HEK293 (cell line): ENCODE measurements at regions not wholly inside any gene's neighbourhood (a gene's known extent, or its start where the extent isn't known, plus 50 kb on each side); places are given as distances from the start of the nearest gene placed in this dataset.

Experiments used
- CTCF ChIA-PET: fragments of 350-600 bp; formaldehyde crosslinking; extraction: SDS; loops from one replicate; lab custom pipeline; 2021; ENCODE audit warnings: antibody characterized with exemption; lab: Yijun Ruan, JAX
- POLR2A ChIA-PET: fragments of 300-600 bp; formaldehyde crosslinking; extraction: SDS; loops from one replicate; lab custom pipeline; 2020; ENCODE audit warnings: antibody characterized with exemption, inconsistent platforms; lab: Yijun Ruan, JAX
- H3K27ac ChIP-seq: fragments of 200-500 bp; sonication (Bioruptor generic); 2 replicates; pipeline ENCODE4 v1.5.1; 2014; ENCODE audit warnings: low read depth, low read length, control low read depth, inconsistent platforms; ENCODE audit errors: extremely low read depth
- H3K36me3 ChIP-seq, 2 experiments: fragments of 200-500 bp in 1 of 2; sonication (Bioruptor generic) in 1 of 2; 1 replicate in 1 of 2; 2 replicates in 1 of 2; pipeline ENCODE4 v1.5.1; 2014 to 2017; ENCODE audit warnings: inconsistent platforms in 2 of 2, low read length in 2 of 2; ENCODE audit not compliant: control insufficient read depth in 2 of 2, insufficient read depth in 1 of 2
- H3K4me1 ChIP-seq: fragments of 200-500 bp; sonication (Bioruptor generic); 2 replicates; pipeline ENCODE4 v1.5.1; 2014; ENCODE audit warnings: mild to moderate bottlenecking, low read length, inconsistent platforms; ENCODE audit not compliant: control insufficient read depth, insufficient read depth
- H3K4me3 ChIP-seq: 2 replicates; pipeline ENCODE4 v1.5.1; 2011; ENCODE audit warnings: low read depth, mild to moderate bottlenecking, control low read depth, low read length, moderate library complexity
- H3K9me3 ChIP-seq: fragments of 200-500 bp; sonication (Bioruptor generic); 2 replicates; pipeline ENCODE4 v1.5.1; 2014; ENCODE audit warnings: low read depth, low read length, inconsistent platforms; ENCODE audit not compliant: control insufficient read depth, insufficient read depth
- GLI2 ChIP-seq: fragments of 450-650 bp; formaldehyde crosslinking; IDR thresholded peaks from 2 replicates; pipeline ENCODE4; 2017; ENCODE audit warnings: missing biosample characterization, missing genetic modification characterization, low read depth, borderline replicate concordance
- HOXA7 ChIP-seq: sonication (generic); formaldehyde crosslinking; IDR thresholded peaks from 2 replicates; pipeline ENCODE4 v1.8.1; 2022; ENCODE audit warnings: missing genetic modification reagents, borderline replicate concordance
- HOXC10 ChIP-seq: sonication (generic); formaldehyde crosslinking; IDR thresholded peaks from 2 replicates; pipeline ENCODE4 v1.8.1; 2023; ENCODE audit warnings: mild to moderate bottlenecking, missing genetic modification reagents
- MYNN ChIP-seq: fragments of 450-650 bp; formaldehyde crosslinking; IDR thresholded peaks from 2 replicates; pipeline ENCODE4 v1.5.1; 2016; ENCODE audit warnings: missing biosample characterization, missing genetic modification characterization, borderline replicate concordance
- YY1 ChIP-seq: fragments of 450-650 bp; formaldehyde crosslinking; IDR thresholded peaks from 2 replicates; pipeline ENCODE4 v1.5.1; 2018; ENCODE audit warnings: missing biosample characterization, missing genetic modification characterization
- ZBTB17 ChIP-seq: fragments of 450-650 bp; formaldehyde crosslinking; IDR thresholded peaks from 2 replicates; pipeline ENCODE4 v1.5.1; 2016; ENCODE audit warnings: missing biosample characterization, missing genetic modification characterization
- ZBTB20 ChIP-seq: fragments of 450-650 bp; formaldehyde crosslinking; IDR thresholded peaks from 2 replicates; pipeline ENCODE4 v1.5.1; 2016; ENCODE audit warnings: missing biosample characterization, missing genetic modification characterization
- ZFP41 ChIP-seq: fragments of 450-650 bp; formaldehyde crosslinking; IDR thresholded peaks from 2 replicates; pipeline ENCODE4 v1.5.1; 2016; ENCODE audit warnings: missing biosample characterization, missing genetic modification characterization, borderline replicate concordance
- ZNF157 ChIP-seq: fragments of 450-650 bp; formaldehyde crosslinking; IDR thresholded peaks from 2 replicates; pipeline ENCODE4 v1.5.1; 2016; ENCODE audit warnings: missing biosample characterization, missing genetic modification characterization
- ZNF2 ChIP-seq: fragments of 450-650 bp; formaldehyde crosslinking; IDR thresholded peaks from 2 replicates; pipeline ENCODE4 v1.5.1; 2016; ENCODE audit warnings: missing biosample characterization, missing genetic modification characterization
- ZNF335 ChIP-seq: fragments of 450-650 bp; formaldehyde crosslinking; conservative IDR thresholded peaks from 2 replicates; pipeline ENCODE4 v1.5.1; 2016; ENCODE audit warnings: missing biosample characterization, missing genetic modification characterization
- ZNF350 ChIP-seq: fragments of 450-650 bp; formaldehyde crosslinking; IDR thresholded peaks from 2 replicates; pipeline ENCODE4 v1.5.0; 2017; ENCODE audit warnings: missing biosample characterization, mild to moderate bottlenecking, missing genetic modification characterization
- ZNF473 ChIP-seq: fragments of 450-650 bp; formaldehyde crosslinking; IDR thresholded peaks from 2 replicates; pipeline ENCODE4 v1.5.1; 2017; ENCODE audit warnings: missing biosample characterization, missing genetic modification characterization
- ZNF513 ChIP-seq: fragments of 450-650 bp; IDR thresholded peaks from 2 replicates; pipeline ENCODE4 v1.5.1; 2018; ENCODE audit warnings: missing biosample characterization, missing genetic modification characterization
- ZNF521 ChIP-seq: fragments of 450-650 bp; formaldehyde crosslinking; IDR thresholded peaks from 2 replicates; pipeline ENCODE4 v1.5.1; 2017; ENCODE audit warnings: missing biosample characterization, mild to moderate bottlenecking, missing genetic modification characterization
- ZNF529 ChIP-seq: fragments of 450-650 bp; formaldehyde crosslinking; IDR thresholded peaks from 2 replicates; pipeline ENCODE4 v1.5.1; 2017; ENCODE audit warnings: missing genetic modification characterization, missing biosample characterization; ENCODE audit not compliant: insufficient replicate concordance
- ZNF600 ChIP-seq: fragments of 450-650 bp; formaldehyde crosslinking; IDR thresholded peaks from 2 replicates; pipeline ENCODE4 v1.5.1; 2016; ENCODE audit warnings: missing biosample characterization, missing genetic modification characterization
- ZNF664 ChIP-seq: fragments of 450-650 bp; formaldehyde crosslinking; IDR thresholded peaks from 2 replicates; pipeline ENCODE4 v1.5.1; 2016; ENCODE audit warnings: missing biosample characterization, missing genetic modification characterization
- ZNF776 ChIP-seq: fragments of 450-650 bp; formaldehyde crosslinking; IDR thresholded peaks from 2 replicates; pipeline ENCODE4 v1.5.0; 2017; ENCODE audit warnings: missing biosample characterization, missing genetic modification characterization, borderline replicate concordance
- ZNF791 ChIP-seq: fragments of 450-650 bp; formaldehyde crosslinking; IDR thresholded peaks from 2 replicates; pipeline ENCODE4 v1.5.1; 2016; ENCODE audit warnings: missing biosample characterization, missing genetic modification characterization
- TF ChIP-seq, protein P1 (sequence below): fragments of 450-650 bp; formaldehyde crosslinking; IDR thresholded peaks from 2 replicates; pipeline ENCODE4 v1.5.1; 2016; ENCODE audit warnings: missing biosample characterization, missing genetic modification characterization, low read depth
- TF ChIP-seq, protein P2 (sequence below): fragments of 450-650 bp; formaldehyde crosslinking; IDR thresholded peaks from 2 replicates; pipeline ENCODE4 v1.5.1; 2016; ENCODE audit warnings: missing biosample characterization, missing genetic modification characterization
- TF ChIP-seq, protein P3 (sequence below): fragments of 450-650 bp; formaldehyde crosslinking; IDR thresholded peaks from 2 replicates; pipeline ENCODE4 v1.5.1; 2016; ENCODE audit warnings: missing biosample characterization, missing genetic modification characterization
- TF ChIP-seq, protein P4 (sequence below): fragments of 450-650 bp; formaldehyde crosslinking; IDR thresholded peaks from 2 replicates; pipeline ENCODE4 v1.5.1; 2017; ENCODE audit warnings: missing biosample characterization, missing genetic modification characterization

DNA sequence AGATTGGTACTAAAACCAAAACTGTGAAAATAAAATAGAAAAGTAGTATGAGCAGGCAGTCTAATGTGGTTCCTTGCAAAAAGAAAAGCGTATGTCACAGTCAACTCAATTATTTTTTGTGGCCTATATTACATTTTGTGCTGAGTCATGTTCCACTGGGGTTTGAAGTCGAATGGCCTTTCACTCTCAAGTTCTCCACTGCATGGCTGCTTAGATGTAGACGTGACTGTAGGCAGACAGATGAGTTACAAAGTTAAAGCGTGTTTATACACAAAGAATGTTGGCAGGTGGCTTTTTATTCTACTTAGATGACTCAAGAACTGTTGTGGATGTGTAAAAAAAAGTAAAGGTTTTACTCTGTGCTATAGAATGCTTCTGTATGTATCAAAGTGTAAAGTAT, 133.9 kb downstream of the SLITRK6 start:
- H3K27ac ChIP-seq: no peak overlapping the region
- POLR2A ChIA-PET: no interaction called here
- CTCF ChIA-PET: no interaction called here

GRCh38 chr13:85663856-85664255, 135.4 kb downstream of the SLITRK6 start:
- Histone ChIP-seq H3K36me3 (no peaks in the 10 kb centered on the region), H3K9me3 (no peaks in the 10 kb centered on the region), H3K4me1 (no peaks in the 10 kb centered on the region), H3K27ac (no peak overlapping the region), H3K4me3 (no peak overlapping the region)
- ChIA-PET CTCF (no interaction called here), POLR2A (no interaction called here)
- TF ChIP-seq ZNF513 (tag by site-specific recombination) (no peak), ZNF335 (tag by site-specific recombination) (no peak), ZNF529 (tag by site-specific recombination) (no peak), ZNF2 (tag by site-specific recombination) (no peak), ZNF776 (tag by site-specific recombination) (no peak), GLI2 (no peak), ZNF157 (tag by site-specific recombination) (no peak), YY1 (tag by site-specific recombination) (no peak), ZNF350 (tag by site-specific recombination) (no peak), MYNN (tag by site-specific recombination) (no peak), ZNF521 (tag by site-specific recombination) (no peak), HOXA7 (CRISPR knock-in tag) (no peak), ZNF664 (tag by site-specific recombination) (no peak), ZFP41 (tag by site-specific recombination) (no peak), HOXC10 (no peak), ZNF791 (tag by site-specific recombination) (no peak)
- TF ChIP-seq, protein P1, sequence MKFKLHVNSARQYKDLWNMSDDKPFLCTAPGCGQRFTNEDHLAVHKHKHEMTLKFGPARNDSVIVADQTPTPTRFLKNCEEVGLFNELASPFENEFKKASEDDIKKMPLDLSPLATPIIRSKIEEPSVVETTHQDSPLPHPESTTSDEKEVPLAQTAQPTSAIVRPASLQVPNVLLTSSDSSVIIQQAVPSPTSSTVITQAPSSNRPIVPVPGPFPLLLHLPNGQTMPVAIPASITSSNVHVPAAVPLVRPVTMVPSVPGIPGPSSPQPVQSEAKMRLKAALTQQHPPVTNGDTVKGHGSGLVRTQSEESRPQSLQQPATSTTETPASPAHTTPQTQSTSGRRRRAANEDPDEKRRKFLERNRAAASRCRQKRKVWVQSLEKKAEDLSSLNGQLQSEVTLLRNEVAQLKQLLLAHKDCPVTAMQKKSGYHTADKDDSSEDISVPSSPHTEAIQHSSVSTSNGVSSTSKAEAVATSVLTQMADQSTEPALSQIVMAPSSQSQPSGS (tag by site-specific recombination): no peak

More for the DNA sequence above, 133.9 kb downstream of the SLITRK6 start:
- H3K4me3 ChIP-seq: no peak overlapping the region
- no peaks in the 10 kb centered on the region for H3K9me3 ChIP-seq
- TF ChIP-seq ZBTB17 (tag by site-specific recombination) (no peak), ZBTB20 (tag by site-specific recombination) (no peak), ZNF600 (tag by site-specific recombination) (no peak), ZNF2 (tag by site-specific recombination) (no peak), GLI2 (no peak), ZNF473 (tag by site-specific recombination) (no peak), HOXA7 (CRISPR knock-in tag) (no peak)
- TF ChIP-seq, protein P2, sequence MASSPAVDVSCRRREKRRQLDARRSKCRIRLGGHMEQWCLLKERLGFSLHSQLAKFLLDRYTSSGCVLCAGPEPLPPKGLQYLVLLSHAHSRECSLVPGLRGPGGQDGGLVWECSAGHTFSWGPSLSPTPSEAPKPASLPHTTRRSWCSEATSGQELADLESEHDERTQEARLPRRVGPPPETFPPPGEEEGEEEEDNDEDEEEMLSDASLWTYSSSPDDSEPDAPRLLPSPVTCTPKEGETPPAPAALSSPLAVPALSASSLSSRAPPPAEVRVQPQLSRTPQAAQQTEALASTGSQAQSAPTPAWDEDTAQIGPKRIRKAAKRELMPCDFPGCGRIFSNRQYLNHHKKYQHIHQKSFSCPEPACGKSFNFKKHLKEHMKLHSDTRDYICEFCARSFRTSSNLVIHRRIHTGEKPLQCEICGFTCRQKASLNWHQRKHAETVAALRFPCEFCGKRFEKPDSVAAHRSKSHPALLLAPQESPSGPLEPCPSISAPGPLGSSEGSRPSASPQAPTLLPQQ: no peak
- TF ChIP-seq, protein P3, sequence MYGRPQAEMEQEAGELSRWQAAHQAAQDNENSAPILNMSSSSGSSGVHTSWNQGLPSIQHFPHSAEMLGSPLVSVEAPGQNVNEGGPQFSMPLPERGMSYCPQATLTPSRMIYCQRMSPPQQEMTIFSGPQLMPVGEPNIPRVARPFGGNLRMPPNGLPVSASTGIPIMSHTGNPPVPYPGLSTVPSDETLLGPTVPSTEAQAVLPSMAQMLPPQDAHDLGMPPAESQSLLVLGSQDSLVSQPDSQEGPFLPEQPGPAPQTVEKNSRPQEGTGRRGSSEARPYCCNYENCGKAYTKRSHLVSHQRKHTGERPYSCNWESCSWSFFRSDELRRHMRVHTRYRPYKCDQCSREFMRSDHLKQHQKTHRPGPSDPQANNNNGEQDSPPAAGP (tag by site-specific recombination): no peak
- TF ChIP-seq, protein P4, sequence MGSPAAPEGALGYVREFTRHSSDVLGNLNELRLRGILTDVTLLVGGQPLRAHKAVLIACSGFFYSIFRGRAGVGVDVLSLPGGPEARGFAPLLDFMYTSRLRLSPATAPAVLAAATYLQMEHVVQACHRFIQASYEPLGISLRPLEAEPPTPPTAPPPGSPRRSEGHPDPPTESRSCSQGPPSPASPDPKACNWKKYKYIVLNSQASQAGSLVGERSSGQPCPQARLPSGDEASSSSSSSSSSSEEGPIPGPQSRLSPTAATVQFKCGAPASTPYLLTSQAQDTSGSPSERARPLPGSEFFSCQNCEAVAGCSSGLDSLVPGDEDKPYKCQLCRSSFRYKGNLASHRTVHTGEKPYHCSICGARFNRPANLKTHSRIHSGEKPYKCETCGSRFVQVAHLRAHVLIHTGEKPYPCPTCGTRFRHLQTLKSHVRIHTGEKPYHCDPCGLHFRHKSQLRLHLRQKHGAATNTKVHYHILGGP: no peak
- TF ChIP-seq, protein P1 (tag by site-specific recombination): no peak
- TF ChIP-seq, all 188 proteins: peak for 0
- Histone ChIP-seq H3K36me3 (no peaks in the 10 kb centered on the region), H3K4me1 (no peaks in the 10 kb centered on the region)
